Fibroblast of lung (primary cell): ENCODE measurements at regions not wholly inside any gene's neighbourhood (a gene's known extent, or its start where the extent isn't known, plus 50 kb on each side); places are given as distances from the start of the nearest gene placed in this dataset.
A peak's percentile ranks its signal among the peaks of the same experiment; 100 is the strongest.

ENCODE experiments used
- DNase-seq, 2 donors: peaks; one replicate each; pipeline versions ENCODE4 v3.0.0 to v3.0.0-alpha.2; 2010; ENCODE audit warnings: low read depth in 2 of 2
- H2AFZ ChIP-seq: 2 replicates; pipeline ENCODE4 v1.5.1; 2012; ENCODE audit warnings: low read length, control low read depth, inconsistent platforms
- H3K27ac ChIP-seq: 2 replicates; pipeline ENCODE4 v1.5.1; 2011; ENCODE audit warnings: low read length, control low read depth; ENCODE audit not compliant: insufficient read depth
- H3K27me3 ChIP-seq: 2 replicates; pipeline ENCODE4 v1.5.1; 2011; ENCODE audit warnings: mild to moderate bottlenecking, low read length; ENCODE audit not compliant: control insufficient read depth, insufficient read depth
- H3K36me3 ChIP-seq: 2 replicates; pipeline ENCODE4 v1.5.1; 2011; ENCODE audit warnings: low read length; ENCODE audit not compliant: control insufficient read depth, insufficient read depth
- H3K4me1 ChIP-seq: 2 replicates; pipeline ENCODE4 v1.5.1; 2011; ENCODE audit warnings: low read length; ENCODE audit not compliant: control insufficient read depth, insufficient read depth; ENCODE audit errors: extremely low read depth
- H3K4me2 ChIP-seq: 2 replicates; pipeline ENCODE4 v1.5.1; 2011; ENCODE audit warnings: low read length, control low read depth; ENCODE audit not compliant: insufficient read depth; ENCODE audit errors: extremely low read depth
- H3K4me3 ChIP-seq, 4 experiments: fragments of 200-600 bp in 1 of 4; sonication (generic) in 1 of 4; replicated peaks in 1 of 4; 2 replicates each; pipeline ENCODE4 v1.5.1; 2011 to 2016; ENCODE audit warnings: low read length in 4 of 4, low read depth in 3 of 4, mild to moderate bottlenecking in 3 of 4, control low read depth in 2 of 4, inconsistent platforms in 1 of 4, mixed read lengths in 1 of 4; ENCODE audit not compliant: insufficient read depth in 1 of 4; ENCODE audit errors: control extremely low read depth in 1 of 4
- H3K79me2 ChIP-seq: 2 replicates; pipeline ENCODE4 v1.5.1; 2012; ENCODE audit warnings: mild to moderate bottlenecking, low read length, inconsistent platforms; ENCODE audit not compliant: control insufficient read depth, insufficient read depth
- H3K9ac ChIP-seq: 2 replicates; pipeline ENCODE4 v1.5.1; 2011; ENCODE audit warnings: mild to moderate bottlenecking, low read length, control low read depth; ENCODE audit not compliant: insufficient read depth
- H3K9me3 ChIP-seq: 2 replicates; pipeline ENCODE4 v1.5.1; 2012; ENCODE audit warnings: low read depth, low read length; ENCODE audit not compliant: control insufficient read depth, insufficient read depth
- H4K20me1 ChIP-seq: 2 replicates; pipeline ENCODE4 v1.5.1; 2011; ENCODE audit warnings: low read length; ENCODE audit not compliant: control insufficient read depth, insufficient read depth; ENCODE audit errors: extremely low read depth
- CTCF ChIP-seq, 2 donors: IDR thresholded peaks in 1 of 2; conservative IDR thresholded peaks in 1 of 2; 1 replicate in 1 of 2; 2 replicates in 1 of 2; pipeline ENCODE4 v1.5.1; 2011 to 2012; ENCODE audit warnings: low read length in 2 of 2, control low read depth in 1 of 2, inconsistent platforms in 1 of 2, low read depth in 1 of 2, mild to moderate bottlenecking in 1 of 2
- EZH2 ChIP-seq: IDR thresholded peaks from 2 replicates; pipeline ENCODE4 v1.5.1; 2012; ENCODE audit warnings: low read length, control low read depth, mild to moderate bottlenecking; ENCODE audit errors: missing control alignments

- no peak overlapping the region for H2AFZ ChIP-seq
- H3K27me3 ChIP-seq, result no peaks in the 10 kb centered on the region
- no peak overlapping the region for H3K4me3 ChIP-seq
- no peaks in the 10 kb centered on the region for H3K9me3 ChIP-seq
- no peak overlapping the region for H3K27ac ChIP-seq
- no peak overlapping the region for H3K9ac ChIP-seq
- no peak for DNase-seq
- TF ChIP-seq EZH2 (no peak), CTCF (conservative IDR thresholded peaks at IDR 0.05 in 1 of 2, IDR thresholded peaks at IDR 0.05 in 1 of 2; ENCODE audit: low read depth in 1 of 2, low read length in 2 of 2) (no peak)
- H3K4me1 ChIP-seq, result peaks cover 8% of the 10 kb centered on the region
- H4K20me1 ChIP-seq, result no peaks in the 10 kb centered on the region
- H3K79me2 ChIP-seq, result no peaks in the 10 kb centered on the region
- no peaks in the 10 kb centered on the region for H3K36me3 ChIP-seq
- H3K4me2 ChIP-seq, result no peak overlapping the region
Observed at GRCh38 chr3:70863049-70863448, 550.6 kb upstream of the MDFIC2 start.

GRCh38 chr3:70861855-70862254 lies 549.4 kb upstream of the MDFIC2 start:
- Histone ChIP-seq H3K4me2 (no peak overlapping the region), H2AFZ (no peak overlapping the region), H4K20me1 (no peaks in the 10 kb centered on the region), H3K36me3 (no peaks in the 10 kb centered on the region), H3K4me1 (peaks cover 10% of the 10 kb centered on the region), H3K79me2 (no peaks in the 10 kb centered on the region), H3K4me3 (no peak overlapping the region), H3K27me3 (no peaks in the 10 kb centered on the region), H3K9me3 (no peaks in the 10 kb centered on the region), H3K27ac (peak overlapping the region; percentile 13), H3K9ac (no peak overlapping the region)
- TF ChIP-seq EZH2 (no peak), CTCF (conservative IDR thresholded peaks at IDR 0.05 in 1 of 2, IDR thresholded peaks at IDR 0.05 in 1 of 2; ENCODE audit: low read depth in 1 of 2, low read length in 2 of 2) (no peak)
- peak; percentile 63 to 93 for DNase-seq

GRCh38 chr3:70861234-70861633 lies 548.8 kb upstream of the MDFIC2 start:
- H2AFZ ChIP-seq, result no peak overlapping the region
- H3K9me3 ChIP-seq, result no peaks in the 10 kb centered on the region
- peak in 1 of 2 donors; percentile 98 for DNase-seq
- H3K4me3 ChIP-seq, result no peak overlapping the region
- no peak overlapping the region for H3K9ac ChIP-seq
- no peak overlapping the region for H3K27ac ChIP-seq
- H3K4me2 ChIP-seq, result no peak overlapping the region
- TF ChIP-seq CTCF (conservative IDR thresholded peaks at IDR 0.05 in 1 of 2, IDR thresholded peaks at IDR 0.05 in 1 of 2; ENCODE audit: low read depth in 1 of 2, low read length in 2 of 2), result no peak
- no peak for TF ChIP-seq EZH2
- no peaks in the 10 kb centered on the region for H4K20me1 ChIP-seq
- H3K79me2 ChIP-seq, result no peaks in the 10 kb centered on the region
- H3K36me3 ChIP-seq, result no peaks in the 10 kb centered on the region
- H3K27me3 ChIP-seq, result no peaks in the 10 kb centered on the region
- H3K4me1 ChIP-seq, result peaks cover 12% of the 10 kb centered on the region
